Thyroid gland (tissue), 4 donors: ENCODE measurements at regions not wholly inside any gene's neighbourhood (a gene's known extent, or its start where the extent isn't known, plus 50 kb on each side); places are given as distances from the start of the nearest gene placed in this dataset.

Experiments
- POLR2A ChIP-seq, 2 donors: fragments of 450-650 bp; IDR thresholded peaks; one replicate each; pipeline ENCODE4 v1.6.1; 2017; ENCODE audit warnings: antibody characterized with exemption in 2 of 2, mild to moderate bottlenecking in 2 of 2, moderate library complexity in 1 of 2
- TF ChIP-seq, protein P1 (sequence below), 6 experiments: fragments of 200-600 bp in 3 of 6; fragments of 450-650 bp in 3 of 6; sonication (generic) in 3 of 6; IDR thresholded peaks; one replicate each; pipeline ENCODE4 v1.5.1; 2016 to 2019; ENCODE audit warnings: antibody characterized with exemption in 6 of 6, mild to moderate bottlenecking in 2 of 6, inconsistent platforms in 1 of 6, moderate library complexity in 1 of 6

DNA sequence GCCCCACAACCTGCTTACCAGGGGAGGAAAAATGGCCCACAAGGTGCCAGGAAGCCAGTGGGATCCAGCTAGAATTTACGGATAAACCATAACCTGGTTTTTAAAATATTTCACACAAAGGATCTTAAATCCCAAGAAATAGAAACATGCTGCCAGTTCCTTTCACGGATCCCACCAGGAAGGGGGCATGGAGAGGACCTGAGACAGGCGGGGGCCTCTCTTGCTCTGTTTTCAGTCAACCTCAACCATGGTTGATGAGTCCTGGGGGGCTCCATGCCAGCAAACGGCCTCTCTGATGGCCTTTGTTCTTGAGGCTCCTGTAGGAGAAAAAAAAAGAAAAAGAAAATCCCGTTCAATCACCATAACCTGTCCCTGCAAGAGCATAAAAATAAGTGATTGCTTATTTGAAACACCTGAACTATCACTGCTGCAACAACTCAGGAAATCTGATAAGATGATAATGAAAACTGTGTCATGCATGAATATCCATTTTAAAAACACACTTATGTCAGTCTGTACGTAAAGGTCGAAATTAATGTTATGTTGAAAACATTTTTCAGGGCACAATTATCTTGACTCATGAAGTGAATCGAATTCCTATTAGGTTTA is 125.8 kb upstream of the CST7 start:
- TF ChIP-seq, protein P1, sequence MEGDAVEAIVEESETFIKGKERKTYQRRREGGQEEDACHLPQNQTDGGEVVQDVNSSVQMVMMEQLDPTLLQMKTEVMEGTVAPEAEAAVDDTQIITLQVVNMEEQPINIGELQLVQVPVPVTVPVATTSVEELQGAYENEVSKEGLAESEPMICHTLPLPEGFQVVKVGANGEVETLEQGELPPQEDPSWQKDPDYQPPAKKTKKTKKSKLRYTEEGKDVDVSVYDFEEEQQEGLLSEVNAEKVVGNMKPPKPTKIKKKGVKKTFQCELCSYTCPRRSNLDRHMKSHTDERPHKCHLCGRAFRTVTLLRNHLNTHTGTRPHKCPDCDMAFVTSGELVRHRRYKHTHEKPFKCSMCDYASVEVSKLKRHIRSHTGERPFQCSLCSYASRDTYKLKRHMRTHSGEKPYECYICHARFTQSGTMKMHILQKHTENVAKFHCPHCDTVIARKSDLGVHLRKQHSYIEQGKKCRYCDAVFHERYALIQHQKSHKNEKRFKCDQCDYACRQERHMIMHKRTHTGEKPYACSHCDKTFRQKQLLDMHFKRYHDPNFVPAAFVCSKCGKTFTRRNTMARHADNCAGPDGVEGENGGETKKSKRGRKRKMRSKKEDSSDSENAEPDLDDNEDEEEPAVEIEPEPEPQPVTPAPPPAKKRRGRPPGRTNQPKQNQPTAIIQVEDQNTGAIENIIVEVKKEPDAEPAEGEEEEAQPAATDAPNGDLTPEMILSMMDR (IDR thresholded peaks at IDR 0.05) = no peak
- no peak for TF ChIP-seq POLR2A (IDR thresholded peaks at IDR 0.05)
